ENCODE measurements at regions not wholly inside any gene's neighbourhood (a gene's known extent, or its start where the extent isn't known, plus 50 kb on each side); places are given as distances from the start of the nearest gene placed in this dataset.
"Not testable (repeated sequence)": the region's sequence is repeated elsewhere in the genome, so short reads cannot be mapped to it uniquely, and the experiment has no call there.

GRCh38 chr17:62242076-62242475 is 138.3 kb upstream of the EFCAB3 start:
- H3K4me3 ChIP-seq (ENCODE audit: low read length); DNase-seq (ENCODE audit: low read depth): not testable (repeated sequence)

- not testable (repeated sequence) for DNase-seq (ENCODE audit: low read depth); H3K4me3 ChIP-seq (ENCODE audit: low read length)
Measured at GRCh38 chr17:62239569-62239968, 140.8 kb upstream of the EFCAB3 start.

GRCh38 chr17:62238551-62239338 is 141.6 kb upstream of the EFCAB3 start:
- DNase-seq (ENCODE audit: low read depth); H3K4me3 ChIP-seq (ENCODE audit: low read length): not testable (repeated sequence)

- DNase-seq (ENCODE audit: low read depth); H3K4me3 ChIP-seq (ENCODE audit: low read length): not testable (repeated sequence)
Measured at GRCh38 chr17:62233822-62234481, 146.4 kb upstream of the EFCAB3 start.

- DNase-seq (ENCODE audit: low read depth): not testable (repeated sequence)
Measured at GRCh38 chr17:62231293-62231692, 149.1 kb upstream of the EFCAB3 start.

GRCh38 chr17:62226610-62227240 is 153.6 kb upstream of the EFCAB3 start:
- TF ChIP-seq CTCF (conservative IDR thresholded peaks at IDR 0.05; ENCODE audit: low read depth, low read length): peak; percentile 17
- H3K4me3 ChIP-seq (ENCODE audit: low read length); DNase-seq (ENCODE audit: low read depth): not testable (repeated sequence)

More at GRCh38 chr17:62231293-62231692, 149.1 kb upstream of the EFCAB3 start:
- H3K4me3 ChIP-seq (ENCODE audit: low read length): not testable (repeated sequence)

- H3K4me3 ChIP-seq (ENCODE audit: low read length); DNase-seq (ENCODE audit: low read depth): not testable (repeated sequence)
Measured at GRCh38 chr17:62223585-62223984, 156.8 kb upstream of the EFCAB3 start.

GRCh38 chr17:62219221-62219899 is 154.3 kb upstream of the MED13 start:
- no peak for DNase-seq (ENCODE audit: low read depth)
- no peak for TF ChIP-seq CTCF (conservative IDR thresholded peaks at IDR 0.05; ENCODE audit: low read depth, low read length)
- no peak overlapping the region for H3K4me3 ChIP-seq (ENCODE audit: low read length)

GRCh38 chr17:62216847-62217246 is 151.8 kb upstream of the MED13 start:
- no peak for TF ChIP-seq CTCF (conservative IDR thresholded peaks at IDR 0.05; ENCODE audit: low read depth, low read length)
- no peak for DNase-seq (ENCODE audit: low read depth)
- no peak overlapping the region for H3K4me3 ChIP-seq (ENCODE audit: low read length)

GRCh38 chr17:62215891-62216290 is 150.8 kb upstream of the MED13 start:
- not testable (repeated sequence) for H3K4me3 ChIP-seq (ENCODE audit: low read length)

More at GRCh38 chr17:62215891-62216290, 150.8 kb upstream of the MED13 start:
- DNase-seq (ENCODE audit: low read depth): not testable (repeated sequence)

All from retinal pigment epithelial cell (primary cell).